ENCODE measurements at regions not wholly inside any gene's neighbourhood (a gene's known extent, or its start where the extent isn't known, plus 50 kb on each side); places are given as distances from the start of the nearest gene placed in this dataset.

DNA sequence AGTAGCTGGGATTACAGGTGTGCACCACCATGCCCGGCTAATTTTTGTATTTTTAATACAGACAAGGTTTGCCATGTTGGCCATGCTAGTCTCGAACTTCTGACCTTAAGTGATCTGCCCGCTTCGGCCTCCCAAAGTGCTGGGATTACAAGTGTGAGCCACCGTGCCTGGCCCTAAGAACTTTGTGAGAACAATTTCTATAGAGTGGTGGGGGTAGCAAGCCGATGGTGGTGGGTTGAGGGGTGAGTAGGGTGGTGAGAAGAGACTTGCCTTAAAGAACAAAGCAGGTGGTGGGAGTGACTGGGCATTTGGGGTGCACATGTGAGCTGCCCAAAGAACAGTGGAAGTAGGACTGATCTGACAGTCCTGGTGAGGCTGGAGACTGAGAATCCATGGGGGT is 76.0 kb upstream of the ASB18 start:
- H3K4me3 ChIP-seq (ENCODE audit: low read length) = no peak overlapping the region
- H3K36me3 ChIP-seq (ENCODE audit: control insufficient read depth, low read depth, low read length) = no peaks in the 10 kb centered on the region
- H3K9ac ChIP-seq (ENCODE audit: low read length) = no peak overlapping the region
- H3K4me1 ChIP-seq (ENCODE audit: control insufficient read depth, low read depth, low read length) = peaks cover 24% of the 10 kb centered on the region
- H3K9me3 ChIP-seq (ENCODE audit: control insufficient read depth, low read depth, low read length) = peaks cover 4% of the 10 kb centered on the region
- no peak overlapping the region for H3K27ac ChIP-seq (ENCODE audit: low read length)
- no peaks in the 10 kb centered on the region for H3K27me3 ChIP-seq (ENCODE audit: control insufficient read depth, insufficient read depth, low read length)

DNA sequence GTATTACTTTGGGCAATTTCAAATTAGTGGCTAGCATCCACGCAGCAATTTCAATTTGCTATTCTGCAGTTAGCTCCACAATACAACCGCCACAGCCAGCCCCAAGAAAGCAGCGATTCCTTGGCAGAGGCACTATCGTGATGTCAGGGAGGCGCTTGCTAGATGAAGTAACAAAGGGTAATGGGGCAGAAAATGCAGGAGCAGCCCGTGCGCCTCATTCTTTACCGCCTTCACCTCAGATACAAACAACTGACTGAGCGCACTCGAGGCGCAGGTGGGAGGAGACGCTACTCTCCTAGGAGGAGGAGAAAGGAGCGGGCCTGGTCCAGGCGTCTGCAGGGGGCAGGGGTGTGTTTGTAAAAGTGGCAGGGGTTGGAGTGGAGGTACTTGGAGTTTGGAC is 76.9 kb upstream of the ASB18 start:
- Histone ChIP-seq H3K4me1 (ENCODE audit: control insufficient read depth, low read depth, low read length) (peaks cover 24% of the 10 kb centered on the region), H3K9ac (ENCODE audit: low read length) (no peak overlapping the region), H3K27ac (ENCODE audit: low read length) (no peak overlapping the region), H3K4me3 (ENCODE audit: low read length) (no peak overlapping the region), H3K27me3 (ENCODE audit: control insufficient read depth, insufficient read depth, low read length) (no peaks in the 10 kb centered on the region), H3K36me3 (ENCODE audit: control insufficient read depth, low read depth, low read length) (no peaks in the 10 kb centered on the region), H3K9me3 (ENCODE audit: control insufficient read depth, low read depth, low read length) (peaks cover 4% of the 10 kb centered on the region)

- Histone ChIP-seq H3K27me3 (ENCODE audit: control insufficient read depth, insufficient read depth, low read length) (no peaks in the 10 kb centered on the region), H3K36me3 (ENCODE audit: control insufficient read depth, low read depth, low read length) (no peaks in the 10 kb centered on the region), H3K4me1 (ENCODE audit: control insufficient read depth, low read depth, low read length) (peaks cover 24% of the 10 kb centered on the region), H3K4me3 (ENCODE audit: low read length) (no peak overlapping the region), H3K9ac (ENCODE audit: low read length) (no peak overlapping the region), H3K27ac (ENCODE audit: low read length) (no peak overlapping the region), H3K9me3 (ENCODE audit: control insufficient read depth, low read depth, low read length) (peaks cover 4% of the 10 kb centered on the region)
Measured at GRCh38 chr2:236341721-236342120, 77.5 kb upstream of the ASB18 start.

GRCh38 chr2:236342507-236342906 is 78.3 kb upstream of the ASB18 start:
- H3K36me3 ChIP-seq (ENCODE audit: control insufficient read depth, low read depth, low read length) = no peaks in the 10 kb centered on the region
- H3K4me3 ChIP-seq (ENCODE audit: low read length) = no peak overlapping the region
- peaks cover 4% of the 10 kb centered on the region for H3K9me3 ChIP-seq (ENCODE audit: control insufficient read depth, low read depth, low read length)
- peaks cover 24% of the 10 kb centered on the region for H3K4me1 ChIP-seq (ENCODE audit: control insufficient read depth, low read depth, low read length)
- no peaks in the 10 kb centered on the region for H3K27me3 ChIP-seq (ENCODE audit: control insufficient read depth, insufficient read depth, low read length)
- H3K27ac ChIP-seq (ENCODE audit: low read length) = no peak overlapping the region
- H3K9ac ChIP-seq (ENCODE audit: low read length) = no peak overlapping the region

GRCh38 chr2:236342951-236343350 is 78.7 kb upstream of the ASB18 start:
- Histone ChIP-seq H3K4me3 (ENCODE audit: low read length) (no peak overlapping the region), H3K27me3 (ENCODE audit: control insufficient read depth, insufficient read depth, low read length) (no peaks in the 10 kb centered on the region), H3K4me1 (ENCODE audit: control insufficient read depth, low read depth, low read length) (peaks cover 26% of the 10 kb centered on the region), H3K9ac (ENCODE audit: low read length) (no peak overlapping the region), H3K27ac (ENCODE audit: low read length) (no peak overlapping the region), H3K9me3 (ENCODE audit: control insufficient read depth, low read depth, low read length) (peaks cover 4% of the 10 kb centered on the region), H3K36me3 (ENCODE audit: control insufficient read depth, low read depth, low read length) (no peaks in the 10 kb centered on the region)

GRCh38 chr2:236343400-236344161 is 79.4 kb upstream of the ASB18 start:
- Histone ChIP-seq H3K9me3 (ENCODE audit: control insufficient read depth, low read depth, low read length) (peaks cover 4% of the 10 kb centered on the region), H3K4me1 (ENCODE audit: control insufficient read depth, low read depth, low read length) (peaks cover 24% of the 10 kb centered on the region), H3K27ac (ENCODE audit: low read length) (no peak overlapping the region), H3K27me3 (ENCODE audit: control insufficient read depth, insufficient read depth, low read length) (no peaks in the 10 kb centered on the region), H3K4me3 (ENCODE audit: low read length) (no peak overlapping the region), H3K9ac (ENCODE audit: low read length) (no peak overlapping the region), H3K36me3 (ENCODE audit: control insufficient read depth, low read depth, low read length) (no peaks in the 10 kb centered on the region)

DNA sequence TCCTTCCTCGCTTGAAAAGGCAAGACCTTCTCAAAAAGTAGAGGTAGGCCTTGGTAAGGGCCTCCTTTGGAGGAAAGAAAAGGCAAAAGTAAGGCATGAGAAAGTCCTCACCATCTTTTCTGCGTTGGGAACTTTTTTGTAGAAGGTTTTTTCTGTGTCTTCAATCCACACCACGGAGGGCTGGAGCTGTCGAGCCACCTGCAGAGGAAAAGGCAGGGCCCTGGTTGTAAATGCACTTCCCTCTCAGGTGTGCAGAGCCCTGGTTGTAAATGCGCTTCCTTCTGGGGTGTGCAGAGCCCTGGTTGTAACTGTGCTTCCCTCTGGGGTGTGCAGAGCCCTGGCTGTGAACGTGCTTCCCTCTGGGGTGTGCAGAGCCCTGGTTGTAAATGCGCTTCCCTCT is 80.2 kb upstream of the ASB18 start:
- Histone ChIP-seq H3K9me3 (ENCODE audit: control insufficient read depth, low read depth, low read length) (peaks cover 2% of the 10 kb centered on the region), H3K4me3 (ENCODE audit: low read length) (no peak overlapping the region), H3K27ac (ENCODE audit: low read length) (no peak overlapping the region), H3K4me1 (ENCODE audit: control insufficient read depth, low read depth, low read length) (peaks cover 18% of the 10 kb centered on the region), H3K9ac (ENCODE audit: low read length) (no peak overlapping the region), H3K36me3 (ENCODE audit: control insufficient read depth, low read depth, low read length) (no peaks in the 10 kb centered on the region), H3K27me3 (ENCODE audit: control insufficient read depth, insufficient read depth, low read length) (no peaks in the 10 kb centered on the region)

DNA sequence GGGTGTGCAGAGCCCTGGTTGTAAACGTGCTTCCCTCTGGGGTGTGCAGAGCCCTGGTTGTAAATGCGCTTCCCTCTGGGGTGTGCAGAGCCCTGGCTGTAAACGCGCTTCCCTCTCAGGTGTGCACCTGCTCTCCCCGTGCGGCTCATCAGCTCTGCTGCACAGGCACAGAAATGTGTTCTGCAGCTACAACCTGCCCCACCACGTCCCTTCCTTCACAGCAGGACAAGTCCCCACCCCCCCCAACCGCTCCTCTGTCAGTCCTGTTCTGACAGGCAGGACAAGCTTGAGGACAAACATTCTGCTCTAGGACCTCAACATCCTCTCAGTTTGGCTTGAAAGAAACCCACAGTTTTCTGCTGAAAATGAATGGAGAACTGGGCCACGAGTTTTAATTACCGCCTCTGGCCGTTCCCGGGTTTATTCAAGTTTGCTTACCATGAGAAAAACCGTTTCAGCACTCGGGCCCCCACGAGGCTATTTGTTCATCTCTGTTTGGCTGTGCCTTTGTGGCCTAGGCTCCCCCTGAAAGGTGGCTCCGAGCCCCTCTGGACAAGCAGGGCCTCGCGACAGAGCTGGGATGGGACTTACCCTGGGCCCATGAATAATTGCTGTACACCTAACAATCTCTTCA is 81.0 kb upstream of the ASB18 start:
- H3K9ac ChIP-seq (ENCODE audit: low read length) = no peak overlapping the region
- H3K27me3 ChIP-seq (ENCODE audit: control insufficient read depth, insufficient read depth, low read length) = no peaks in the 10 kb centered on the region
- no peaks in the 10 kb centered on the region for H3K36me3 ChIP-seq (ENCODE audit: control insufficient read depth, low read depth, low read length)
- H3K27ac ChIP-seq (ENCODE audit: low read length) = no peak overlapping the region
- H3K9me3 ChIP-seq (ENCODE audit: control insufficient read depth, low read depth, low read length) = no peaks in the 10 kb centered on the region
- no peak overlapping the region for H3K4me3 ChIP-seq (ENCODE audit: low read length)
- H3K4me1 ChIP-seq (ENCODE audit: control insufficient read depth, low read depth, low read length) = peaks cover 18% of the 10 kb centered on the region

DNA sequence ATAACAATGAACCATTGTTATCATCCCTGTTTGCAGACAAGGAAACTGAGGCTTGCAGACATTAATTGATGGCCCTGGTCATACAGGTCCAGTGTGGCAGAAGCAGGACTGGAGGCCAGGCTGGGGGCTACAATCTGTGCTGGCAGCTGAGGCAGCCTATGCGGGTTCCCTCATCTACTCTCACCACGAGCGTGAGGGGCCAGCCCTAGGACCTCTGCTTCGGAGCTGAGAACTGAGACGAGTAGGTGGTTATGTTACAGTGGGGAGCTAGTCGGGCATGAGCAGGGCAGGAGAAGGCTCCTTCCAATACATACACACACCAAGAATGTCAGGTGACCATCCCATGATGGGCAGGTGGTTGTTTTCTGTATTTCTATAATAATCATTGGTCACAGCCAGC is 82.2 kb upstream of the ASB18 start:
- Histone ChIP-seq H3K9ac (ENCODE audit: low read length) (no peak overlapping the region), H3K27ac (ENCODE audit: low read length) (no peak overlapping the region), H3K9me3 (ENCODE audit: control insufficient read depth, low read depth, low read length) (no peaks in the 10 kb centered on the region), H3K4me1 (ENCODE audit: control insufficient read depth, low read depth, low read length) (peaks cover 18% of the 10 kb centered on the region), H3K27me3 (ENCODE audit: control insufficient read depth, insufficient read depth, low read length) (no peaks in the 10 kb centered on the region), H3K36me3 (ENCODE audit: control insufficient read depth, low read depth, low read length) (no peaks in the 10 kb centered on the region), H3K4me3 (ENCODE audit: low read length) (no peak overlapping the region)

- Histone ChIP-seq H3K9me3 (ENCODE audit: control insufficient read depth, low read depth, low read length) (no peaks in the 10 kb centered on the region), H3K4me1 (ENCODE audit: control insufficient read depth, low read depth, low read length) (peaks cover 10% of the 10 kb centered on the region), H3K9ac (ENCODE audit: low read length) (no peak overlapping the region), H3K36me3 (ENCODE audit: control insufficient read depth, low read depth, low read length) (no peaks in the 10 kb centered on the region), H3K27me3 (ENCODE audit: control insufficient read depth, insufficient read depth, low read length) (no peaks in the 10 kb centered on the region), H3K27ac (ENCODE audit: low read length) (no peak overlapping the region), H3K4me3 (ENCODE audit: low read length) (no peak overlapping the region)
Measured at GRCh38 chr2:236348279-236348678, 84.1 kb upstream of the ASB18 start.

DNA sequence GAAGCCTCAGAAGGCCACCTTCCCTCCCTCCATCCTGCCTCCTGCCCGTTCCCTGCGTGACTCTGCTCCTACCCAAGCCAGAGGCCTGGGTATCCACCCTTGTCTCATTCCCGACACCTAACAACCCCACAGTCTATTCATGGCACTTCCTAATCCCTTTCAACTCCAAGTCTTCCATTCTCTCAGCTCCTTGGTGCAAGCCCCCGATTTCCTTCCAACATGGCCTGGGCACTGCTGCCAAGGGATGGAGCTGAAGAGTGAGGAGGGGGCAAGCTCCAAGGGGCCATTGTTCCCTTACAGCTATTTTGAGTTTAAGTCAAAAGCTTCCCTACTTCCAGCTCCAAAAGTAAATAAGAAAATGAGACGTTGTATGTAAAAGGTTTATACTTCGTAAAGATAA is 84.8 kb upstream of the ASB18 start:
- Histone ChIP-seq H3K9me3 (ENCODE audit: control insufficient read depth, low read depth, low read length) (no peaks in the 10 kb centered on the region), H3K4me1 (ENCODE audit: control insufficient read depth, low read depth, low read length) (peaks cover 8% of the 10 kb centered on the region), H3K27me3 (ENCODE audit: control insufficient read depth, insufficient read depth, low read length) (no peaks in the 10 kb centered on the region), H3K27ac (ENCODE audit: low read length) (no peak overlapping the region), H3K9ac (ENCODE audit: low read length) (no peak overlapping the region), H3K36me3 (ENCODE audit: control insufficient read depth, low read depth, low read length) (no peaks in the 10 kb centered on the region), H3K4me3 (ENCODE audit: low read length) (no peak overlapping the region)

DNA sequence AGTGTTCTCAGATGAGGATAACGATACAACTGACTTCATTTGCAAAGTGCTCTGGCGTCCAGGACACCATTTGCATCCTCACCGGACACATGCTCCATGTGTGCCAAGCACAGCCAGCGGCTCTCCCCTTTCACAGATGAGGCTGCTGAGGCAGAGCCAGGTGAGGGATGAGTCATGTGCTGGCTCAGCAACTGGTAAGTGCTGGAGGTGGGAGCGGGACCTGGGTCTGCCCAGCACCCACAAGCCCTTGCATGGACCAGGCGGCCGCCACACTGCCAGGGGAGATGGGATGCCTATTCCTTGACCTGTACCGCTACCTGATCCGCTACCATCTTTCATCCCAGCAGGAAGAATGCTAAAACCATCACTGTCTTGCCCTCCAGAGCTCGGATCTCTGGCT is 86.2 kb upstream of the ASB18 start:
- H3K4me3 ChIP-seq (ENCODE audit: low read length) = no peak overlapping the region
- no peaks in the 10 kb centered on the region for H3K36me3 ChIP-seq (ENCODE audit: control insufficient read depth, low read depth, low read length)
- H3K4me1 ChIP-seq (ENCODE audit: control insufficient read depth, low read depth, low read length) = peaks cover 3% of the 10 kb centered on the region
- no peak overlapping the region for H3K27ac ChIP-seq (ENCODE audit: low read length)
- no peaks in the 10 kb centered on the region for H3K9me3 ChIP-seq (ENCODE audit: control insufficient read depth, low read depth, low read length)
- H3K27me3 ChIP-seq (ENCODE audit: control insufficient read depth, insufficient read depth, low read length) = no peaks in the 10 kb centered on the region
- no peak overlapping the region for H3K9ac ChIP-seq (ENCODE audit: low read length)
